A549 (cell line): ENCODE measurements at regions not wholly inside any gene's neighbourhood (a gene's known extent, or its start where the extent isn't known, plus 50 kb on each side); places are given as distances from the start of the nearest gene placed in this dataset.

Experiments used
- CHD2 ChIP-seq: fragments of 150-350 bp; IDR thresholded peaks from 2 replicates; pipeline ENCODE4 v1.6.1; 2014; ENCODE audit warnings: low read length; ENCODE audit not compliant: partially characterized antibody
- MAFK ChIP-seq: fragments of 450-650 bp; IDR thresholded peaks from 2 replicates; pipeline ENCODE4 v1.6.1; 2014; ENCODE audit not compliant: partially characterized antibody
- MAZ ChIP-seq: fragments of 150-350 bp; IDR thresholded peaks from 2 replicates; pipeline ENCODE4 v1.6.1; 2014; ENCODE audit warnings: antibody characterized with exemption, low read depth, low read length, borderline replicate concordance
- POLR2A ChIP-seq: IDR thresholded peaks from 2 replicates; pipeline ENCODE4 v1.6.1; 2012; ENCODE audit warnings: mild to moderate bottlenecking, low read length
- RAD21 ChIP-seq, 2 experiments: fragments of >200 bp in 1 of 2; sonication (Bioruptor Twin) in 1 of 2; formaldehyde crosslinking in 1 of 2; IDR thresholded peaks in 1 of 2; conservative IDR thresholded peaks in 1 of 2; 2 replicates in 1 of 2; 3 replicates in 1 of 2; pipeline ENCODE4 v1.6.1; 2012 to 2018; ENCODE audit warnings: inconsistent platforms in 1 of 2
- RFX5 ChIP-seq: fragments of 450-650 bp; IDR thresholded peaks from 2 replicates; pipeline ENCODE4 v1.7.1; 2014; ENCODE audit warnings: antibody characterized with exemption, mild to moderate bottlenecking, moderate library complexity
- RNF2 ChIP-seq: fragments of 200-600 bp; sonication (generic); IDR thresholded peaks from 2 replicates; pipeline ENCODE4 v1.6.1; 2016; ENCODE audit warnings: low read depth, mild to moderate bottlenecking, antibody characterized with exemption, moderate library complexity, borderline replicate concordance
- SMC3 ChIP-seq: fragments of >200 bp; sonication (Bioruptor Twin); formaldehyde crosslinking; IDR thresholded peaks from 3 replicates; pipeline ENCODE4 v1.6.1; 2018; ENCODE audit warnings: inconsistent platforms
- TF ChIP-seq, protein P1 (sequence below): fragments of >200 bp; sonication (Bioruptor Twin); formaldehyde crosslinking; IDR thresholded peaks from 3 replicates; pipeline ENCODE4 v1.5.1; 2016
- TF ChIP-seq, protein P2 (sequence below): IDR thresholded peaks from 2 replicates; pipeline ENCODE4 v1.6.1; 2012
- TF ChIP-seq, protein P3 (sequence below): fragments of 250-450 bp; sonication (Bioruptor Pico); IDR thresholded peaks from 2 replicates; pipeline ENCODE4 v1.5.0; 2021; ENCODE audit warnings: mild to moderate bottlenecking, moderate library complexity, borderline replicate concordance
- TF ChIP-seq, protein P4 (sequence below): fragments of 450-650 bp; IDR thresholded peaks from 2 replicates; pipeline ENCODE4 v1.6.1; 2014; ENCODE audit warnings: antibody characterized with exemption

DNA sequence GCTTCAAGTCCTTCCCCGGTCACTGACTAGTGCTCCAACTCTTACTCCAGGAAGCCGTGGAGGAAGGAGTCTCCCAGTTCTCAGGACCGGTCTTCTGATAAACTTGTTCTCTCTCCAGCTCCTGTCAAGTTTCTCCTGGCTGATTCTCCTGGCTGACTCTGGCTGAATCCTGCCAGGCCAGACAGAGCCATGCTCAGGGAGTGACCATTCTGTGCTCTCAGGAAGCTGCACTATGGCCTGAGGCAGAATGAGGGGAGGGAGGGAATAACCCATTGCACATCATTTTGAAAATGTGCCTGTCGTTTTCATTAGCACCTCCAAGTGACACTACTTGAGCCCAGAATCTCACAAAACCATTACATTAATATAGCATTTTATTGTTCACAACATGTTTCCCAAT, 80.8 kb downstream of the IFNG start:
- TF ChIP-seq, protein P1, sequence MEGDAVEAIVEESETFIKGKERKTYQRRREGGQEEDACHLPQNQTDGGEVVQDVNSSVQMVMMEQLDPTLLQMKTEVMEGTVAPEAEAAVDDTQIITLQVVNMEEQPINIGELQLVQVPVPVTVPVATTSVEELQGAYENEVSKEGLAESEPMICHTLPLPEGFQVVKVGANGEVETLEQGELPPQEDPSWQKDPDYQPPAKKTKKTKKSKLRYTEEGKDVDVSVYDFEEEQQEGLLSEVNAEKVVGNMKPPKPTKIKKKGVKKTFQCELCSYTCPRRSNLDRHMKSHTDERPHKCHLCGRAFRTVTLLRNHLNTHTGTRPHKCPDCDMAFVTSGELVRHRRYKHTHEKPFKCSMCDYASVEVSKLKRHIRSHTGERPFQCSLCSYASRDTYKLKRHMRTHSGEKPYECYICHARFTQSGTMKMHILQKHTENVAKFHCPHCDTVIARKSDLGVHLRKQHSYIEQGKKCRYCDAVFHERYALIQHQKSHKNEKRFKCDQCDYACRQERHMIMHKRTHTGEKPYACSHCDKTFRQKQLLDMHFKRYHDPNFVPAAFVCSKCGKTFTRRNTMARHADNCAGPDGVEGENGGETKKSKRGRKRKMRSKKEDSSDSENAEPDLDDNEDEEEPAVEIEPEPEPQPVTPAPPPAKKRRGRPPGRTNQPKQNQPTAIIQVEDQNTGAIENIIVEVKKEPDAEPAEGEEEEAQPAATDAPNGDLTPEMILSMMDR: no peak
- TF ChIP-seq RAD21 (conservative IDR thresholded peaks at IDR 0.05 in 1 of 2, IDR thresholded peaks at IDR 0.05 in 1 of 2): no peak
- TF ChIP-seq RNF2: no peak
- TF ChIP-seq CHD2: no peak
- no peak for TF ChIP-seq SMC3
- TF ChIP-seq, protein P2, sequence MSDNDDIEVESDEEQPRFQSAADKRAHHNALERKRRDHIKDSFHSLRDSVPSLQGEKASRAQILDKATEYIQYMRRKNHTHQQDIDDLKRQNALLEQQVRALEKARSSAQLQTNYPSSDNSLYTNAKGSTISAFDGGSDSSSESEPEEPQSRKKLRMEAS: no peak
- no peak for TF ChIP-seq MAFK
- no peak for TF ChIP-seq POLR2A
- TF ChIP-seq MAZ: no peak
- TF ChIP-seq, protein P3, sequence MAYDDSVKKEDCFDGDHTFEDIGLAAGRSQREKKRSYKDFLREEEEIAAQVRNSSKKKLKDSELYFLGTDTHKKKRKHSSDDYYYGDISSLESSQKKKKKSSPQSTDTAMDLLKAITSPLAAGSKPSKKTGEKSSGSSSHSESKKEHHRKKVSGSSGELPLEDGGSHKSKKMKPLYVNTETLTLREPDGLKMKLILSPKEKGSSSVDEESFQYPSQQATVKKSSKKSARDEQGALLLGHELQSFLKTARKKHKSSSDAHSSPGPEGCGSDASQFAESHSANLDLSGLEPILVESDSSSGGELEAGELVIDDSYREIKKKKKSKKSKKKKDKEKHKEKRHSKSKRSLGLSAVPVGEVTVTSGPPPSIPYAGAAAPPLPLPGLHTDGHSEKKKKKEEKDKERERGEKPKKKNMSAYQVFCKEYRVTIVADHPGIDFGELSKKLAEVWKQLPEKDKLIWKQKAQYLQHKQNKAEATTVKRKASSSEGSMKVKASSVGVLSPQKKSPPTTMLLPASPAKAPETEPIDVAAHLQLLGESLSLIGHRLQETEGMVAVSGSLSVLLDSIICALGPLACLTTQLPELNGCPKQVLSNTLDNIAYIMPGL: no peak
- TF ChIP-seq, protein P4, sequence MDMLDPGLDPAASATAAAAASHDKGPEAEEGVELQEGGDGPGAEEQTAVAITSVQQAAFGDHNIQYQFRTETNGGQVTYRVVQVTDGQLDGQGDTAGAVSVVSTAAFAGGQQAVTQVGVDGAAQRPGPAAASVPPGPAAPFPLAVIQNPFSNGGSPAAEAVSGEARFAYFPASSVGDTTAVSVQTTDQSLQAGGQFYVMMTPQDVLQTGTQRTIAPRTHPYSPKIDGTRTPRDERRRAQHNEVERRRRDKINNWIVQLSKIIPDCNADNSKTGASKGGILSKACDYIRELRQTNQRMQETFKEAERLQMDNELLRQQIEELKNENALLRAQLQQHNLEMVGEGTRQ: no peak
- TF ChIP-seq RFX5: no peak
